HEK293 (cell line): ENCODE measurements at regions not wholly inside any gene's neighbourhood (a gene's known extent, or its start where the extent isn't known, plus 50 kb on each side); places are given as distances from the start of the nearest gene placed in this dataset.

Experiments used
- CTCF ChIA-PET: fragments of 350-600 bp; formaldehyde crosslinking; extraction: SDS; loops from one replicate; lab custom pipeline; 2021; ENCODE audit warnings: antibody characterized with exemption; lab: Yijun Ruan, JAX
- POLR2A ChIA-PET: fragments of 300-600 bp; formaldehyde crosslinking; extraction: SDS; loops from one replicate; lab custom pipeline; 2020; ENCODE audit warnings: antibody characterized with exemption, inconsistent platforms; lab: Yijun Ruan, JAX
- H3K27ac ChIP-seq: fragments of 200-500 bp; sonication (Bioruptor generic); 2 replicates; pipeline ENCODE4 v1.5.1; 2014; ENCODE audit warnings: low read depth, low read length, control low read depth, inconsistent platforms; ENCODE audit errors: extremely low read depth
- H3K36me3 ChIP-seq, 2 experiments: fragments of 200-500 bp in 1 of 2; sonication (Bioruptor generic) in 1 of 2; 1 replicate in 1 of 2; 2 replicates in 1 of 2; pipeline ENCODE4 v1.5.1; 2014 to 2017; ENCODE audit warnings: inconsistent platforms in 2 of 2, low read length in 2 of 2; ENCODE audit not compliant: control insufficient read depth in 2 of 2, insufficient read depth in 1 of 2
- H3K4me1 ChIP-seq: fragments of 200-500 bp; sonication (Bioruptor generic); 2 replicates; pipeline ENCODE4 v1.5.1; 2014; ENCODE audit warnings: mild to moderate bottlenecking, low read length, inconsistent platforms; ENCODE audit not compliant: control insufficient read depth, insufficient read depth
- H3K4me3 ChIP-seq: 2 replicates; pipeline ENCODE4 v1.5.1; 2011; ENCODE audit warnings: low read depth, mild to moderate bottlenecking, control low read depth, low read length, moderate library complexity
- H3K9me3 ChIP-seq: fragments of 200-500 bp; sonication (Bioruptor generic); 2 replicates; pipeline ENCODE4 v1.5.1; 2014; ENCODE audit warnings: low read depth, low read length, inconsistent platforms; ENCODE audit not compliant: control insufficient read depth, insufficient read depth
- KLF1 ChIP-seq: fragments of 450-650 bp; formaldehyde crosslinking; IDR thresholded peaks from 2 replicates; pipeline ENCODE4 v1.5.1; 2016; ENCODE audit warnings: missing biosample characterization, missing genetic modification characterization
- OSR2 ChIP-seq: fragments of 450-650 bp; formaldehyde crosslinking; IDR thresholded peaks from 2 replicates; pipeline ENCODE4 v1.5.1; 2016; ENCODE audit warnings: missing biosample characterization, missing genetic modification characterization
- YY1 ChIP-seq: fragments of 450-650 bp; formaldehyde crosslinking; IDR thresholded peaks from 2 replicates; pipeline ENCODE4 v1.5.1; 2018; ENCODE audit warnings: missing biosample characterization, missing genetic modification characterization
- ZFP3 ChIP-seq: fragments of 450-650 bp; formaldehyde crosslinking; IDR thresholded peaks from 2 replicates; pipeline ENCODE4 v1.5.1; 2016; ENCODE audit warnings: low read depth, missing biosample characterization, missing genetic modification characterization
- ZNF140 ChIP-seq: fragments of 450-650 bp; formaldehyde crosslinking; IDR thresholded peaks from 2 replicates; pipeline ENCODE4 v1.5.1; 2016; ENCODE audit warnings: missing biosample characterization, missing genetic modification characterization
- ZNF157 ChIP-seq: fragments of 450-650 bp; formaldehyde crosslinking; IDR thresholded peaks from 2 replicates; pipeline ENCODE4 v1.5.1; 2016; ENCODE audit warnings: missing biosample characterization, missing genetic modification characterization
- ZNF223 ChIP-seq: fragments of 450-650 bp; formaldehyde crosslinking; IDR thresholded peaks from 2 replicates; pipeline ENCODE4 v1.5.1; 2016; ENCODE audit warnings: missing biosample characterization, missing genetic modification characterization
- ZNF324 ChIP-seq: fragments of 450-650 bp; formaldehyde crosslinking; IDR thresholded peaks from 2 replicates; pipeline ENCODE4 v1.5.1; 2016; ENCODE audit warnings: missing biosample characterization, missing genetic modification characterization
- ZNF423 ChIP-seq: fragments of 450-650 bp; formaldehyde crosslinking; IDR thresholded peaks from 2 replicates; pipeline ENCODE4 v1.5.1; 2016; ENCODE audit warnings: missing biosample characterization, missing genetic modification characterization
- ZNF558 ChIP-seq: fragments of 450-650 bp; formaldehyde crosslinking; IDR thresholded peaks from 2 replicates; pipeline ENCODE4 v1.5.1; 2016; ENCODE audit warnings: missing biosample characterization, missing genetic modification characterization
- ZNF560 ChIP-seq: fragments of 450-650 bp; formaldehyde crosslinking; IDR thresholded peaks from 2 replicates; pipeline ENCODE4 v1.5.1; 2017; ENCODE audit warnings: missing biosample characterization, missing genetic modification characterization, borderline replicate concordance
- ZNF561 ChIP-seq: fragments of 450-650 bp; IDR thresholded peaks from 2 replicates; pipeline ENCODE4 v1.5.1; 2018; ENCODE audit warnings: missing biosample characterization, missing genetic modification characterization, borderline replicate concordance
- ZNF658 ChIP-seq: fragments of 450-650 bp; formaldehyde crosslinking; IDR thresholded peaks from 2 replicates; pipeline ENCODE4; 2016; ENCODE audit warnings: missing biosample characterization, missing genetic modification characterization
- ZNF837 ChIP-seq: fragments of 450-650 bp; formaldehyde crosslinking; IDR thresholded peaks from 2 replicates; pipeline ENCODE4 v1.5.1; 2016; ENCODE audit warnings: missing biosample characterization, missing genetic modification characterization
- ZSCAN16 ChIP-seq: fragments of 450-650 bp; formaldehyde crosslinking; IDR thresholded peaks from 2 replicates; pipeline ENCODE4 v1.5.1; 2016; ENCODE audit warnings: missing biosample characterization, missing genetic modification characterization
- TF ChIP-seq, protein P1 (sequence below): fragments of 450-650 bp; formaldehyde crosslinking; IDR thresholded peaks from 2 replicates; pipeline ENCODE4 v1.5.1; 2016; ENCODE audit warnings: missing biosample characterization, missing genetic modification characterization
- TF ChIP-seq, protein P2 (sequence below): fragments of 450-650 bp; formaldehyde crosslinking; IDR thresholded peaks from 2 replicates; pipeline ENCODE4 v1.5.1; 2017; ENCODE audit warnings: missing biosample characterization, mild to moderate bottlenecking, missing genetic modification characterization, moderate library complexity
- TF ChIP-seq, protein P3 (sequence below): fragments of 450-650 bp; formaldehyde crosslinking; IDR thresholded peaks from 2 replicates; pipeline ENCODE4 v1.5.1; 2016; ENCODE audit warnings: missing biosample characterization, missing genetic modification characterization

DNA sequence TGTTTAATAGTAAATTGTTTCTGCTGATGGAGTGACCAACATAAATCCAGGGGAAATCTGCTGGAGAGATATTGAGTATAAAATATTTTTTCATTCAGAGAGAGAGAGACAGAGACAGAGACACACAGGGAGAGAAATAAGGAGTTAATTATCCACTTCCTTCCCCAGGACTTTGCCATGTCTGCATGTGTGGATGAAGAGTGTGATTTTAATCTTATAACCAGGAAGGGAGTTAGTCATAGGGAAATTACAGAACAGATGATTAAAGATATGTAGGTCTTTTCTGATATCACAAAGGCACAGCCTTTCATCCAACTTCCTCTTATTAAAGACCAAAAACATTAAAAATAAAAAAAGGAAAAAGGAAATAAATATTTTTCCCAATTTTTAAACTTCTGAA is 526.3 kb downstream of the SPRY1 start (continued):
- TF ChIP-seq ZSCAN16: no peak
- no peak for TF ChIP-seq KLF1
- no peak for TF ChIP-seq OSR2 (tag by site-specific recombination)

DNA sequence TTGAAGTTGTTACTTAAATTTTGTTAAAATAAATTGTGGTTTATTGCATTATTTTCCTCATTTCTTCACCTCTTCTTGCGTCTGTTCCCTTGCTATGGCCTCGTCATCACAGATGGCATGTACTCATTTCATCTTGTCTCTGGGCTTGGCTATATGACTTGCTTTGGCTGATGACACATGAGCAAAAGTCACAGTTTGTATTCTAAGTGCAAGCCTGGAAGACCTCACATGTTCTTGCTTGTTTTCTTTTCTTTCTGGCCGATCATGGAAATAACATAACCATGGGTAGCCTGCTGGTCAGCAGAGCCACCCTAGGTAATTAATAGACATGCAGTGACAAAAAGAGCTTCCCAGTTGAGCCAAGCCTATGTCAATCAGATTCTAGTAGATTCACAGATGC is 527.9 kb downstream of the SPRY1 start:
- Histone ChIP-seq H3K9me3 (no peaks in the 10 kb centered on the region), H3K36me3 (no peaks in the 10 kb centered on the region), H3K4me3 (no peak overlapping the region), H3K4me1 (no peaks in the 10 kb centered on the region), H3K27ac (no peak overlapping the region)
- TF ChIP-seq YY1 (tag by site-specific recombination) (no peak), ZNF324 (tag by site-specific recombination) (no peak), ZNF658 (tag by site-specific recombination) (no peak), ZFP3 (tag by site-specific recombination) (no peak), ZNF423 (tag by site-specific recombination) (no peak)
- CTCF ChIA-PET: interaction anchor here (0.6 kb wide), 2 partner anchors 67 to 1059 kb away, joined by 3 read pairs; no protein-coding TSS in a partner anchor
- POLR2A ChIA-PET: no interaction called here

DNA sequence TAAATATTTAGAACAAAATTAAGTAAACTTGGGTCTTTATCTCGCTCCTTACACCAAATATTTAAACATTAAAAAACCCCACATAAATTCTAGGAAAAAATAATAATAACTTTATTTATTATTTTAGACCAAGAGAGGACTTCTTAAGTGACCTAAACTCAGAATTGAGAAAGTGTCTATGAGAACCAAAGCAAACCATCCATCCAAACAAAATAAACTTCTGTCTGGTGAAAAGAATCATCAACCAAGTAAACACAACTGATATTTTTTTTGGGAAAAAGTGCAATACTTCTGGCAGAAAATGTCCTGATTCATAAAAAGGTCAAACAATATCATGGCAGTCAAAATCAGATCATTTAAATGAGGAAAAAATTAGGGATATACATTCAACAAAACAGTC is 533.0 kb downstream of the SPRY1 start:
- TF ChIP-seq ZNF223 (tag by site-specific recombination) (no peak), ZNF561 (tag by site-specific recombination) (no peak), ZNF560 (tag by site-specific recombination) (no peak), ZNF140 (no peak), ZNF157 (no peak), ZNF558 (tag by site-specific recombination) (no peak), ZNF837 (tag by site-specific recombination) (no peak)
- TF ChIP-seq, protein P1, sequence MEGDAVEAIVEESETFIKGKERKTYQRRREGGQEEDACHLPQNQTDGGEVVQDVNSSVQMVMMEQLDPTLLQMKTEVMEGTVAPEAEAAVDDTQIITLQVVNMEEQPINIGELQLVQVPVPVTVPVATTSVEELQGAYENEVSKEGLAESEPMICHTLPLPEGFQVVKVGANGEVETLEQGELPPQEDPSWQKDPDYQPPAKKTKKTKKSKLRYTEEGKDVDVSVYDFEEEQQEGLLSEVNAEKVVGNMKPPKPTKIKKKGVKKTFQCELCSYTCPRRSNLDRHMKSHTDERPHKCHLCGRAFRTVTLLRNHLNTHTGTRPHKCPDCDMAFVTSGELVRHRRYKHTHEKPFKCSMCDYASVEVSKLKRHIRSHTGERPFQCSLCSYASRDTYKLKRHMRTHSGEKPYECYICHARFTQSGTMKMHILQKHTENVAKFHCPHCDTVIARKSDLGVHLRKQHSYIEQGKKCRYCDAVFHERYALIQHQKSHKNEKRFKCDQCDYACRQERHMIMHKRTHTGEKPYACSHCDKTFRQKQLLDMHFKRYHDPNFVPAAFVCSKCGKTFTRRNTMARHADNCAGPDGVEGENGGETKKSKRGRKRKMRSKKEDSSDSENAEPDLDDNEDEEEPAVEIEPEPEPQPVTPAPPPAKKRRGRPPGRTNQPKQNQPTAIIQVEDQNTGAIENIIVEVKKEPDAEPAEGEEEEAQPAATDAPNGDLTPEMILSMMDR (tag by site-specific recombination): no peak
- TF ChIP-seq, protein P2, sequence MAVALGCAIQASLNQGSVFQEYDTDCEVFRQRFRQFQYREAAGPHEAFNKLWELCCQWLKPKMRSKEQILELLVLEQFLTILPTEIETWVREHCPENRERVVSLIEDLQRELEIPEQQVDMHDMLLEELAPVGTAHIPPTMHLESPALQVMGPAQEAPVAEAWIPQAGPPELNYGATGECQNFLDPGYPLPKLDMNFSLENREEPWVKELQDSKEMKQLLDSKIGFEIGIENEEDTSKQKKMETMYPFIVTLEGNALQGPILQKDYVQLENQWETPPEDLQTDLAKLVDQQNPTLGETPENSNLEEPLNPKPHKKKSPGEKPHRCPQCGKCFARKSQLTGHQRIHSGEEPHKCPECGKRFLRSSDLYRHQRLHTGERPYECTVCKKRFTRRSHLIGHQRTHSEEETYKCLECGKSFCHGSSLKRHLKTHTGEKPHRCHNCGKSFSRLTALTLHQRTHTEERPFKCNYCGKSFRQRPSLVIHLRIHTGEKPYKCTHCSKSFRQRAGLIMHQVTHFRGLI (tag by site-specific recombination): no peak
- TF ChIP-seq, protein P3, sequence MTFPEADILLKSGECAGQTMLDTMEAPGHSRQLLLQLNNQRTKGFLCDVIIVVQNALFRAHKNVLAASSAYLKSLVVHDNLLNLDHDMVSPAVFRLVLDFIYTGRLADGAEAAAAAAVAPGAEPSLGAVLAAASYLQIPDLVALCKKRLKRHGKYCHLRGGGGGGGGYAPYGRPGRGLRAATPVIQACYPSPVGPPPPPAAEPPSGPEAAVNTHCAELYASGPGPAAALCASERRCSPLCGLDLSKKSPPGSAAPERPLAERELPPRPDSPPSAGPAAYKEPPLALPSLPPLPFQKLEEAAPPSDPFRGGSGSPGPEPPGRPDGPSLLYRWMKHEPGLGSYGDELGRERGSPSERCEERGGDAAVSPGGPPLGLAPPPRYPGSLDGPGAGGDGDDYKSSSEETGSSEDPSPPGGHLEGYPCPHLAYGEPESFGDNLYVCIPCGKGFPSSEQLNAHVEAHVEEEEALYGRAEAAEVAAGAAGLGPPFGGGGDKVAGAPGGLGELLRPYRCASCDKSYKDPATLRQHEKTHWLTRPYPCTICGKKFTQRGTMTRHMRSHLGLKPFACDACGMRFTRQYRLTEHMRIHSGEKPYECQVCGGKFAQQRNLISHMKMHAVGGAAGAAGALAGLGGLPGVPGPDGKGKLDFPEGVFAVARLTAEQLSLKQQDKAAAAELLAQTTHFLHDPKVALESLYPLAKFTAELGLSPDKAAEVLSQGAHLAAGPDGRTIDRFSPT (tag by site-specific recombination): no peak
- POLR2A ChIA-PET: no interaction called here
- H3K36me3 ChIP-seq: no peaks in the 10 kb centered on the region
- CTCF ChIA-PET: no interaction called here
- H3K4me1 ChIP-seq: no peaks in the 10 kb centered on the region
- H3K27ac ChIP-seq: no peak overlapping the region
- H3K4me3 ChIP-seq: no peak overlapping the region
- no peaks in the 10 kb centered on the region for H3K9me3 ChIP-seq
